Activated naive CD8-positive, alpha-beta T cell treated with anti-CD3 and anti-CD28 coated beads, Interleukin-2, amount 50 U/mL, for 24 hours (primary cell): ENCODE measurements at regions not wholly inside any gene's neighbourhood (a gene's known extent, or its start where the extent isn't known, plus 50 kb on each side); places are given as distances from the start of the nearest gene placed in this dataset.
"Not testable (repeated sequence)": the region's sequence is repeated elsewhere in the genome, so short reads cannot be mapped to it uniquely, and the experiment has no call there.

Experiments
- ATAC-seq: fragments of 150-1000 bp; cut with Tn5 transposase; one replicate; pipeline ENCODE4 v1.10.0; 2021
- DNase-seq: peaks from one replicate; pipeline ENCODE4 v3.0.0; 2021
- H3K27ac Mint-ChIP-seq: one replicate; pipeline ENCODE4 v1.8.0; 2021; ENCODE audit warnings: mild to moderate bottlenecking, mixed read lengths
- H3K27me3 Mint-ChIP-seq: one replicate; pipeline ENCODE4 v1.8.0; 2021; ENCODE audit warnings: mixed read lengths
- H3K36me3 Mint-ChIP-seq: one replicate; pipeline ENCODE4 v1.8.0; 2021; ENCODE audit warnings: low read depth, mixed read lengths
- H3K4me1 Mint-ChIP-seq: one replicate; pipeline ENCODE4 v1.8.0; 2021; ENCODE audit warnings: mixed read lengths
- H3K4me3 Mint-ChIP-seq: one replicate; pipeline ENCODE4 v1.8.0; 2021; ENCODE audit warnings: mild to moderate bottlenecking, moderate library complexity, mixed read lengths
- H3K9me3 Mint-ChIP-seq: one replicate; pipeline ENCODE4 v1.8.0; 2021; ENCODE audit warnings: mixed read lengths

- no peaks in the 10 kb centered on the region for H3K36me3 Mint-ChIP-seq
- no peak overlapping the region for H3K27ac Mint-ChIP-seq
- H3K9me3 Mint-ChIP-seq: peaks cover 6% of the 10 kb centered on the region
- DNase-seq (no peak), ATAC-seq (no peak)
- H3K27me3 Mint-ChIP-seq: peaks cover 5% of the 10 kb centered on the region
- H3K4me1 Mint-ChIP-seq: peaks cover 2% of the 10 kb centered on the region
- H3K4me3 Mint-ChIP-seq: no peak overlapping the region
Observed at GRCh38 chr10:2888403-2889004, 178.8 kb upstream of the PFKP start.

GRCh38 chr10:2887391-2888070 is 179.8 kb upstream of the PFKP start:
- no peak overlapping the region for H3K4me3 Mint-ChIP-seq
- H3K27ac Mint-ChIP-seq: no peak overlapping the region
- peaks cover 2% of the 10 kb centered on the region for H3K4me1 Mint-ChIP-seq
- DNase-seq (no peak), ATAC-seq (no peak)
- peaks cover 6% of the 10 kb centered on the region for H3K9me3 Mint-ChIP-seq
- H3K36me3 Mint-ChIP-seq: no peaks in the 10 kb centered on the region
- peaks cover 5% of the 10 kb centered on the region for H3K27me3 Mint-ChIP-seq

- H3K27me3 Mint-ChIP-seq: peaks cover 5% of the 10 kb centered on the region
- H3K4me3 Mint-ChIP-seq: no peak overlapping the region
- H3K36me3 Mint-ChIP-seq: no peaks in the 10 kb centered on the region
- H3K27ac Mint-ChIP-seq: no peak overlapping the region
- peaks cover 2% of the 10 kb centered on the region for H3K4me1 Mint-ChIP-seq
- no peak for ATAC-seq
- peaks cover 6% of the 10 kb centered on the region for H3K9me3 Mint-ChIP-seq
- DNase-seq: no peak
Observed at GRCh38 chr10:2886662-2887061, 180.7 kb upstream of the PFKP start.

GRCh38 chr10:2885288-2886278 is 181.8 kb upstream of the PFKP start:
- H3K4me1 Mint-ChIP-seq: no peaks in the 10 kb centered on the region
- H3K36me3 Mint-ChIP-seq: no peaks in the 10 kb centered on the region
- peaks cover 6% of the 10 kb centered on the region for H3K9me3 Mint-ChIP-seq
- ATAC-seq (no peak), DNase-seq (no peak)
- no peak overlapping the region for H3K4me3 Mint-ChIP-seq
- H3K27ac Mint-ChIP-seq: no peak overlapping the region
- H3K27me3 Mint-ChIP-seq: peaks cover 3% of the 10 kb centered on the region

GRCh38 chr10:2883983-2884540 is 183.3 kb upstream of the PFKP start:
- H3K27me3 Mint-ChIP-seq, H3K4me3 Mint-ChIP-seq: not testable (repeated sequence)

GRCh38 chr10:2883238-2883637 is 184.1 kb upstream of the PFKP start:
- Mint-ChIP-seq H3K36me3 (no peaks in the 10 kb centered on the region), H3K4me1 (no peaks in the 10 kb centered on the region), H3K4me3 (no peak overlapping the region), H3K9me3 (peaks cover under 1% of the 10 kb centered on the region), H3K27ac (no peak overlapping the region), H3K27me3 (peaks cover 5% of the 10 kb centered on the region)
- DNase-seq: no peak
- ATAC-seq: no peak

More at GRCh38 chr10:2883983-2884540, 183.3 kb upstream of the PFKP start:
- H3K9me3 Mint-ChIP-seq, H3K27ac Mint-ChIP-seq, H3K4me1 Mint-ChIP-seq, H3K36me3 Mint-ChIP-seq, ATAC-seq, DNase-seq: not testable (repeated sequence)

- Mint-ChIP-seq H3K27ac (no peak overlapping the region), H3K4me1 (no peaks in the 10 kb centered on the region), H3K9me3 (no peaks in the 10 kb centered on the region), H3K36me3 (no peaks in the 10 kb centered on the region), H3K27me3 (peaks cover 5% of the 10 kb centered on the region), H3K4me3 (no peak overlapping the region)
- DNase-seq (no peak), ATAC-seq (no peak)
Observed at GRCh38 chr10:2882628-2883027, 184.7 kb upstream of the PFKP start.

GRCh38 chr10:2881720-2882620 is 185.4 kb upstream of the PFKP start:
- Mint-ChIP-seq H3K36me3 (no peaks in the 10 kb centered on the region), H3K4me1 (no peaks in the 10 kb centered on the region), H3K9me3 (no peaks in the 10 kb centered on the region), H3K27ac (no peak overlapping the region), H3K27me3 (peaks cover 5% of the 10 kb centered on the region), H3K4me3 (no peak overlapping the region)
- no peak for ATAC-seq
- DNase-seq: no peak

- H3K9me3 Mint-ChIP-seq, ATAC-seq, H3K4me1 Mint-ChIP-seq, DNase-seq, H3K27ac Mint-ChIP-seq, H3K4me3 Mint-ChIP-seq, H3K27me3 Mint-ChIP-seq, H3K36me3 Mint-ChIP-seq: not testable (repeated sequence)
Observed at GRCh38 chr10:2880050-2880449, 187.3 kb upstream of the PFKP start.

- DNase-seq: no peak
- Mint-ChIP-seq H3K27ac (no peak overlapping the region), H3K9me3 (no peaks in the 10 kb centered on the region), H3K27me3 (peaks cover 2% of the 10 kb centered on the region), H3K4me3 (no peak overlapping the region), H3K4me1 (no peaks in the 10 kb centered on the region), H3K36me3 (no peaks in the 10 kb centered on the region)
- no peak for ATAC-seq
Observed at GRCh38 chr10:2878818-2879217, 188.5 kb upstream of the PFKP start.

- no peak overlapping the region for H3K27ac Mint-ChIP-seq
- ATAC-seq (no peak), DNase-seq (no peak)
- no peak overlapping the region for H3K4me3 Mint-ChIP-seq
- H3K9me3 Mint-ChIP-seq: no peaks in the 10 kb centered on the region
- no peaks in the 10 kb centered on the region for H3K36me3 Mint-ChIP-seq
- peaks cover 5% of the 10 kb centered on the region for H3K27me3 Mint-ChIP-seq
- H3K4me1 Mint-ChIP-seq: no peaks in the 10 kb centered on the region
Observed at GRCh38 chr10:2876032-2876431, 191.3 kb upstream of the PFKP start.

- Mint-ChIP-seq H3K4me3 (no peak overlapping the region), H3K36me3 (no peaks in the 10 kb centered on the region), H3K27ac (no peak overlapping the region), H3K27me3 (peaks cover 7% of the 10 kb centered on the region), H3K4me1 (no peaks in the 10 kb centered on the region), H3K9me3 (no peaks in the 10 kb centered on the region)
- ATAC-seq: no peak
- DNase-seq: no peak
Observed at GRCh38 chr10:2874963-2875362, 192.4 kb upstream of the PFKP start.

GRCh38 chr10:2873769-2874168 is 193.6 kb upstream of the PFKP start:
- H3K27me3 Mint-ChIP-seq: peaks cover 10% of the 10 kb centered on the region
- no peaks in the 10 kb centered on the region for H3K36me3 Mint-ChIP-seq
- no peaks in the 10 kb centered on the region for H3K4me1 Mint-ChIP-seq
- no peak overlapping the region for H3K4me3 Mint-ChIP-seq
- H3K9me3 Mint-ChIP-seq: no peaks in the 10 kb centered on the region
- H3K27ac Mint-ChIP-seq: no peak overlapping the region
- no peak for ATAC-seq
- DNase-seq: no peak
